Hepatocyte (in vitro differentiated cells): ENCODE measurements at regions not wholly inside any gene's neighbourhood (a gene's known extent, or its start where the extent isn't known, plus 50 kb on each side); places are given as distances from the start of the nearest gene placed in this dataset.

Experiments
- CTCF ChIP-seq: fragments of 200-600 bp; sonication (generic); IDR thresholded peaks from 2 replicates; pipeline ENCODE4 v1.5.1; 2016; ENCODE audit warnings: antibody characterized with exemption, mild to moderate bottlenecking; ENCODE audit not compliant: poor library complexity
- EZH2 ChIP-seq: fragments of 200-600 bp; sonication (generic); IDR thresholded peaks from 2 replicates; pipeline ENCODE4 v1.6.1; 2016; ENCODE audit warnings: antibody characterized with exemption, mild to moderate bottlenecking, borderline replicate concordance

GRCh38 chr1:5164158-5164557 is 509.7 kb downstream of the AJAP1 start:
- TF ChIP-seq CTCF = no peak
- no peak for TF ChIP-seq EZH2
